ENCODE measurements at regions not wholly inside any gene's neighbourhood (a gene's known extent, or its start where the extent isn't known, plus 50 kb on each side); places are given as distances from the start of the nearest gene placed in this dataset.
"Not testable (repeated sequence)": the region's sequence is repeated elsewhere in the genome, so short reads cannot be mapped to it uniquely, and the experiment has no call there.

GRCh38 chr6:144361016-144361415 lies 75.9 kb downstream of the UTRN start:
- no peaks in the 10 kb centered on the region for H3K36me3 ChIP-seq (ENCODE audit: control insufficient read depth, insufficient read depth, low read length)
- H3K9me3 ChIP-seq (ENCODE audit: control insufficient read depth, insufficient read depth, low read length): no peaks in the 10 kb centered on the region
- no peak overlapping the region for H3K27ac ChIP-seq (ENCODE audit: low read depth, low read length)
- H3K4me1 ChIP-seq (ENCODE audit: control insufficient read depth, insufficient read depth, low read length): peaks cover 13% of the 10 kb centered on the region
- no peak overlapping the region for H3K9ac ChIP-seq (ENCODE audit: low read depth, low read length)
- no peaks in the 10 kb centered on the region for H3K27me3 ChIP-seq (ENCODE audit: control insufficient read depth, insufficient read depth, low read length)
- H3K4me3 ChIP-seq (ENCODE audit: low read depth, low read length): no peak overlapping the region

GRCh38 chr6:144362042-144363018 lies 77.2 kb downstream of the UTRN start:
- H3K36me3 ChIP-seq (ENCODE audit: control insufficient read depth, insufficient read depth, low read length): no peaks in the 10 kb centered on the region
- H3K4me1 ChIP-seq (ENCODE audit: control insufficient read depth, insufficient read depth, low read length): peaks cover 13% of the 10 kb centered on the region
- no peak overlapping the region for H3K4me3 ChIP-seq (ENCODE audit: low read depth, low read length)
- H3K9ac ChIP-seq (ENCODE audit: low read depth, low read length): no peak overlapping the region
- no peaks in the 10 kb centered on the region for H3K9me3 ChIP-seq (ENCODE audit: control insufficient read depth, insufficient read depth, low read length)
- no peak overlapping the region for H3K27ac ChIP-seq (ENCODE audit: low read depth, low read length)
- no peaks in the 10 kb centered on the region for H3K27me3 ChIP-seq (ENCODE audit: control insufficient read depth, insufficient read depth, low read length)

GRCh38 chr6:144364208-144364720 lies 79.1 kb downstream of the UTRN start:
- H3K9me3 ChIP-seq (ENCODE audit: control insufficient read depth, insufficient read depth, low read length): no peaks in the 10 kb centered on the region
- H3K36me3 ChIP-seq (ENCODE audit: control insufficient read depth, insufficient read depth, low read length): no peaks in the 10 kb centered on the region
- H3K4me3 ChIP-seq (ENCODE audit: low read depth, low read length): no peak overlapping the region
- peaks cover 13% of the 10 kb centered on the region for H3K4me1 ChIP-seq (ENCODE audit: control insufficient read depth, insufficient read depth, low read length)
- H3K9ac ChIP-seq (ENCODE audit: low read depth, low read length): no peak overlapping the region
- no peak overlapping the region for H3K27ac ChIP-seq (ENCODE audit: low read depth, low read length)
- no peaks in the 10 kb centered on the region for H3K27me3 ChIP-seq (ENCODE audit: control insufficient read depth, insufficient read depth, low read length)

GRCh38 chr6:144364782-144365181 lies 79.6 kb downstream of the UTRN start:
- no peak overlapping the region for H3K9ac ChIP-seq (ENCODE audit: low read depth, low read length)
- H3K9me3 ChIP-seq (ENCODE audit: control insufficient read depth, insufficient read depth, low read length): no peaks in the 10 kb centered on the region
- H3K4me3 ChIP-seq (ENCODE audit: low read depth, low read length): no peak overlapping the region
- H3K27me3 ChIP-seq (ENCODE audit: control insufficient read depth, insufficient read depth, low read length): no peaks in the 10 kb centered on the region
- no peak overlapping the region for H3K27ac ChIP-seq (ENCODE audit: low read depth, low read length)
- H3K4me1 ChIP-seq (ENCODE audit: control insufficient read depth, insufficient read depth, low read length): peaks cover 13% of the 10 kb centered on the region
- no peaks in the 10 kb centered on the region for H3K36me3 ChIP-seq (ENCODE audit: control insufficient read depth, insufficient read depth, low read length)

- no peak overlapping the region for H3K4me3 ChIP-seq (ENCODE audit: low read depth, low read length)
- H3K27me3 ChIP-seq (ENCODE audit: control insufficient read depth, insufficient read depth, low read length): no peaks in the 10 kb centered on the region
- H3K27ac ChIP-seq (ENCODE audit: low read depth, low read length): no peak overlapping the region
- H3K36me3 ChIP-seq (ENCODE audit: control insufficient read depth, insufficient read depth, low read length): no peaks in the 10 kb centered on the region
- no peaks in the 10 kb centered on the region; the same call in 1 of the 2 replicates for H3K9me3 ChIP-seq (ENCODE audit: control insufficient read depth, insufficient read depth, low read length)
- peaks cover 12% of the 10 kb centered on the region for H3K4me1 ChIP-seq (ENCODE audit: control insufficient read depth, insufficient read depth, low read length)
- H3K9ac ChIP-seq (ENCODE audit: low read depth, low read length): no peak overlapping the region
These were observed 80.1 kb downstream of the UTRN start for GRCh38 chr6:144365271-144365670.

GRCh38 chr6:144369696-144370095 lies 84.6 kb downstream of the UTRN start:
- not testable (repeated sequence) for H3K9me3 ChIP-seq (ENCODE audit: control insufficient read depth, insufficient read depth, low read length); H3K4me1 ChIP-seq (ENCODE audit: control insufficient read depth, insufficient read depth, low read length); H3K27ac ChIP-seq (ENCODE audit: low read depth, low read length); H3K9ac ChIP-seq (ENCODE audit: low read depth, low read length); H3K4me3 ChIP-seq (ENCODE audit: low read depth, low read length); H3K27me3 ChIP-seq (ENCODE audit: control insufficient read depth, insufficient read depth, low read length); H3K36me3 ChIP-seq (ENCODE audit: control insufficient read depth, insufficient read depth, low read length)

- Histone ChIP-seq H3K4me3 (ENCODE audit: low read depth, low read length) (no peak overlapping the region), H3K4me1 (ENCODE audit: control insufficient read depth, insufficient read depth, low read length) (0 out of 2 replicates have a peak, but pooled peaks cover 4% of the 10 kb centered on the region), H3K27ac (ENCODE audit: low read depth, low read length) (peak overlapping the region; percentile 22), H3K9ac (ENCODE audit: low read depth, low read length) (no peak overlapping the region), H3K9me3 (ENCODE audit: control insufficient read depth, insufficient read depth, low read length) (no peaks in the 10 kb centered on the region; the same call in 1 of the 2 replicates), H3K27me3 (ENCODE audit: control insufficient read depth, insufficient read depth, low read length) (no peaks in the 10 kb centered on the region), H3K36me3 (ENCODE audit: control insufficient read depth, insufficient read depth, low read length) (no peaks in the 10 kb centered on the region; the same call in 1 of the 2 replicates)
These were observed 87.0 kb downstream of the UTRN start for GRCh38 chr6:144372116-144372515.

GRCh38 chr6:144372611-144373594 lies 87.8 kb downstream of the UTRN start:
- Histone ChIP-seq H3K9ac (ENCODE audit: low read depth, low read length) (no peak overlapping the region), H3K4me3 (ENCODE audit: low read depth, low read length) (no peak overlapping the region), H3K4me1 (ENCODE audit: control insufficient read depth, insufficient read depth, low read length) (0 out of 2 replicates have a peak, but pooled peaks cover 4% of the 10 kb centered on the region), H3K9me3 (ENCODE audit: control insufficient read depth, insufficient read depth, low read length) (no peaks in the 10 kb centered on the region; the same call in 1 of the 2 replicates), H3K36me3 (ENCODE audit: control insufficient read depth, insufficient read depth, low read length) (no peaks in the 10 kb centered on the region; the same call in 1 of the 2 replicates), H3K27ac (ENCODE audit: low read depth, low read length) (no peak overlapping the region), H3K27me3 (ENCODE audit: control insufficient read depth, insufficient read depth, low read length) (no peaks in the 10 kb centered on the region)

GRCh38 chr6:144374525-144374924 lies 89.4 kb downstream of the UTRN start:
- H3K27me3 ChIP-seq (ENCODE audit: control insufficient read depth, insufficient read depth, low read length); H3K4me1 ChIP-seq (ENCODE audit: control insufficient read depth, insufficient read depth, low read length); H3K36me3 ChIP-seq (ENCODE audit: control insufficient read depth, insufficient read depth, low read length); H3K27ac ChIP-seq (ENCODE audit: low read depth, low read length); H3K9me3 ChIP-seq (ENCODE audit: control insufficient read depth, insufficient read depth, low read length); H3K9ac ChIP-seq (ENCODE audit: low read depth, low read length); H3K4me3 ChIP-seq (ENCODE audit: low read depth, low read length): not testable (repeated sequence)

- H3K4me3 ChIP-seq (ENCODE audit: low read depth, low read length): no peak overlapping the region
- H3K4me1 ChIP-seq (ENCODE audit: control insufficient read depth, insufficient read depth, low read length): no peaks in the 10 kb centered on the region
- peaks cover 11% of the 10 kb centered on the region for H3K9me3 ChIP-seq (ENCODE audit: control insufficient read depth, insufficient read depth, low read length)
- H3K9ac ChIP-seq (ENCODE audit: low read depth, low read length): no peak overlapping the region
- H3K27ac ChIP-seq (ENCODE audit: low read depth, low read length): no peak overlapping the region
- no peaks in the 10 kb centered on the region for H3K36me3 ChIP-seq (ENCODE audit: control insufficient read depth, insufficient read depth, low read length)
- H3K27me3 ChIP-seq (ENCODE audit: control insufficient read depth, insufficient read depth, low read length): no peaks in the 10 kb centered on the region
These were observed 92.6 kb downstream of the UTRN start for GRCh38 chr6:144377586-144378210.

Measured in HUES48 (cell line).